GM21381 (cell line): ENCODE measurements at regions not wholly inside any gene's neighbourhood (a gene's known extent, or its start where the extent isn't known, plus 50 kb on each side); places are given as distances from the start of the nearest gene placed in this dataset.

Experiments
- ATAC-seq: cut with Tn5 transposase; IDR thresholded peaks from one replicate; pipeline ENCODE4 v1.9.1; 2021; ENCODE audit warnings: mild to moderate bottlenecking, moderate library complexity; ENCODE audit not compliant: unreplicated experiment

DNA sequence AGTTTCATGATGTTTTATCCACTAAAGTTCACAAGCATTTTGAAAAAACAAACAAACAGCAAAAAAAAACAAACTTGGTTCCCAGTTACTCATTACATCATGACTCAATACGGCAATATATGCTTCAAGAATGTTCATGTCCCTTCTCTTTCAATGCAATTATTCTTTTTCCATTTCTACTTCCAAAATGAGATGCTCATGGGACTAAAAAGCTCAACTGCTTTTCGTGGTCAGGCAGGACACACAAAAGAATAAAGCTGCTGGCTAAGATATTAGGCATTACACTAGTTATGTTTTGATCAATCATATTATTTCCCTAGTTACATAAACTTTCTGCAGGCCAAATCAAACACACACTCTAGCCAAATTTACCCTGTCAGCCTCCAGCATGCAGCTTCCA is 301.3 kb downstream of the EPHA4 start:
- ATAC-seq: no peak

DNA sequence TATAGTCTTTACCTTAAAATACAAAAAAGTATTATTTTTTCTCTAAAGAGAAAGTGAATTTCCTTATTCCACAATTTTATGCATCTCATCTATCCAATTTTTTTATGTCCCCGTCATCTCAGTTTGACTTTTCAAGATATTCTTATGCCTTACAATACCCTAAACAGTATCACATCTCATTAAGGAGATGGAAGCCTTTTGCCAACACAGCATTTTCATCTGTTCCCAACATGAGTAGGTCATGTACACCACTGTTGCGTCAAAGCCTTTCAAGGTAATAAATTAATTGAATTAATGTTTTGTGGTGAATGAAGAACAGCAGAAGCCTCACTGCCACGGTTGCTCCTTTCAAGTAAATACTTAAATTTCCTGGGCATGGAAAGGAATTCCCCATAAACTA is 299.4 kb downstream of the EPHA4 start:
- ATAC-seq: no peak

DNA sequence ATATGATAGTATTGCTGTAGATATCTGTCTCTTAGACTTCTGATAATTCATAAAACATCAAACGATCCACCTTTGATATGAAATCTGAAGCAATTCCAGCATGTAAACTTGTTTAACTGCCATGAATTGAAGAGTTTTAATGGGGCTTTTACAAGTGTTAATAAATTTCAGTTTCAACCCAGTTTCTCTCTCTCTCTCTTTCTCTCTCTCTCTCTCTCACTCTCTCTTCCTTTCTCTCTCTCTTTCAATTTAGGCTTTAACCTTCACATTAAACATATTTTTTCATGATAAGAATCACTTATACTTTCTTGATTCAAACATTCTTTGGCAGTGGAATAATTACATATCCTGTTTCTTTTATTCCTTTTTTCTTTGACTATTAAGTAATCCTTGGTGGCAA is 296.1 kb downstream of the EPHA4 start:
- ATAC-seq: no peak

DNA sequence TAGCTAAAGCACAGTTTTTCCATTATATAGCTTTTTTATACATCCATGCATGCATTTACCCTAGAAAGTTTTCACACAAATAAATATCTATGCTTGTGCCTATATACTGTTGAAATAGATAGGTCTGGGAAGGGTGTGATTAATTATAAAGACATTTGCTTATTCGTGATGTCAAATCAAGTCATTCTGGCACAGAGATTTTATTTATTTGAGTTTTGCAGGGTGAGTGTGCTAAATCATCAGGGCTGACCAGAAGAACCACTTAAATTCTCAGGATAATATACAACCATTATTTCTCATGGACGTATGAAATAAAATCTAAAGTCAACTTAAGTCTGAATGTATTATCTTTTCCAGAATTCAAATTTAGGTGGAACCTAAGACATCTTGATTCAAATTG is 295.5 kb downstream of the EPHA4 start:
- no peak for ATAC-seq

DNA sequence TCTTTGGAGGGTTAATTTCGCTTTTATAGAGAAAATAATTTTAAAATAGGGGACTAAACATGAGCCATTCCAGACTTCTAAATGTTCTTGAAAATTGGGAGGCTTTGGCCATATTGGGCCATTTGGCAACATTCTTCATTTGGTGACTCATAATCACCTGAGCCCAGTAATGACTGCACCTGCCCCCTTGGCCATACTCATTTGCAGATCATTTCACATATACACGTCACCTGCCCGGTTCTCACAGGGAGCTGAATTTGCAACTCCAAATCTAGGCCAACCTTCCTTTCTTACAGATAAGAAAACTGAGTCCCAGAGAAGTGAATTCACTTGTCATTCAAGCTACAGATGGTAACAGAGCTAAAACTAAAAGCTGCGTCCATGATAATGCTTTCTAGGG is 289.7 kb downstream of the EPHA4 start:
- ATAC-seq: no peak

DNA sequence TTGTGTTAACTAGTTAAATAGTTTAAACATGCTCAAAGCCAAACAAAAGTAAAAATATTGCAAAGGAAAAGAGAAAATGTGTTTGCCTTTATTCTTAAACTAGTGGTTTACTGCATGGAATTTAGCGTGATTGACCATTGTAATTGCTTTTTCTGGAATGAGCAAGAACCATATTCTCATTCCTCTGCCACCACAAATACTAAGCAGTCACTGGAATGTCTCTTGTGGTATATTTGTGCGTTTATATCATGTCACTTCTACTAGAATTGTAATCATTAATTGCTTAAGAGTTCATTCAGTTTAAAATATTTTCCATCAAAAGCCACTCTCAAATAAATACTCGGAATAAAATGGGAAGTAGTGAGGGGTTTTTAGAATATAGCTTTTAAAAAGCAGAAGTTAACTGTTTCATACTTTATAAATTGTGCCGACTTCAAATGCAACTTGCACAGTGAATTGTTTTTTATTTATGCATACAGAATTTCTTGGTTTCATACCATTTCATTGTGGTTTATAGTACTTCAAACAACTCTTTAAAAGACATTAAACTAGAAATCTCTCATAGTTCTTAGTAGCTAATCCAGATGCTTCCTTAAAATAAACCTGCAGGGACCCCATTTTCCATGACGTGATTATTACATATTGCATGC is 288.1 kb downstream of the EPHA4 start:
- ATAC-seq: no peak

DNA sequence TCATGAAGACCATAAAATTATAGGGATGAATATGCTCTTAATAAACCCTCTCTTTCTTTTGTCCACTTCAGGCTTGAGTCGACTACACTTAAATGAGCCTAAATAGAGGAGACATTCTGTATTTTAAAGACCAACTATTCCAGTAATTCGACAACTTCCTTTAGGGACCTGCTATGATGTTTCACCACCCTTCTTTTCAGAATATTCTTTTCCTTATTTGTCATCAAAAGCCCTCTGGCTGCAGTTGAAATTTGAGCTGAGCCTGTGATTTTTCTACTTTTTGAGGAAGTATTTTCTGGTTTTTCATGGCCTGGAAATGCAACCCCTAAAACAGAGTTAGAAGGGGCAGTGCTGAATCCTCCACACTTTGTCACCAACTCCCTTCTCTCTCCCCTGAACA is 287.0 kb downstream of the EPHA4 start:
- no peak for ATAC-seq

DNA sequence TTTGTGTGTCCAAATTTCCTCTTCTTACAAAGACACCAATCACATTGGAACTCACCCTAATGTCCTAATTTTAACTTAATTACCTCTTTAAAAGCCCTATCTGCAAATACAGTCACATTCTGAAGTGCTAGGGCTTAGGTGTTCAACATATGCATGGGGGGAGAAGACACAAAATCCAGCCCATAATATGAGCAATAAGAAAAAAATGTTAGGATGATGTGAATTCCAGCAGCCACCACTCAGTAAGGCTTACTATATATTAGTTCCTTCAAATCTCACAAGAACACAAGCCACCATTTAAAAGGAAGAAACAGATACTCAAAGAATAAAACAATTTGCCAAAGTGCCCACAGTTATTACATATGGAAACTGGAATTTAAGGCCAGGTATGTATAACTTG is 285.7 kb downstream of the EPHA4 start:
- ATAC-seq: no peak

DNA sequence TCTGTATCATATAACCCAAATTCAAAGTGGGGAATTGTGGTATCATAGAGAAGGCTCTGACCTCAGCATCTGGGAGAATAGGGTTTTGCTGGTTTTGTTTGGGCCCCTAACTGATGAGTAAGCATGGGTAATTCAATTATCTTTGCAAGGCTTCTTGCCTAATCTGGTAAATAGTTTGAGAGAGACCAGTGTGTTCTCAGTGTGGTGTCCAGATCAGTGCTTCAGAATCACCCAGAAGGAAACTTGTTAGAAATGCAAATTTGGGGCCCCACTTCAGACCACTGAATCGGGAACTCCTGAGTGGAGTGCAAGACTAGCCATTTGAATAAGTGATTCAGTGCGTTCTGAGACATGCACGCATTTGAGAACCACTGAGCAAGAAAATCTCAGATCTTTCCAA is 282.7 kb downstream of the EPHA4 start:
- ATAC-seq: no peak

DNA sequence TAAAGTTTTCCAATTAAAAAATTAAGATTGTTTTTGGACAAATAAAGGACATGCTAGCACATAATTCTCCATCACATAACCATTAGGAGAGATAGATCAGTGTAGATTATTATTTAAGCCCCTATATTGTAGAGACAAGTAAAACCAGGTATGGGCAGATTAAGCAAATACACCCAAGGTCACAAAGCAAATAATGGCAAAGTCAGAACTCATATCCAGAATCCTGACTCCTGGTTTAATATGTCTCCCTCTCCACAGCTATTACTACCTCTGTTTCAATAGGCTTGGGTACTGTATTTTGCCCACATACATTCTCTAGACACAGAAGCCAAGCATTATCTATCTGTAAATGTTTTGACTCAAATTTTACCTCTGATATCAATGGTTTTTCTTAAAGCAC is 282.3 kb downstream of the EPHA4 start:
- no peak for ATAC-seq

DNA sequence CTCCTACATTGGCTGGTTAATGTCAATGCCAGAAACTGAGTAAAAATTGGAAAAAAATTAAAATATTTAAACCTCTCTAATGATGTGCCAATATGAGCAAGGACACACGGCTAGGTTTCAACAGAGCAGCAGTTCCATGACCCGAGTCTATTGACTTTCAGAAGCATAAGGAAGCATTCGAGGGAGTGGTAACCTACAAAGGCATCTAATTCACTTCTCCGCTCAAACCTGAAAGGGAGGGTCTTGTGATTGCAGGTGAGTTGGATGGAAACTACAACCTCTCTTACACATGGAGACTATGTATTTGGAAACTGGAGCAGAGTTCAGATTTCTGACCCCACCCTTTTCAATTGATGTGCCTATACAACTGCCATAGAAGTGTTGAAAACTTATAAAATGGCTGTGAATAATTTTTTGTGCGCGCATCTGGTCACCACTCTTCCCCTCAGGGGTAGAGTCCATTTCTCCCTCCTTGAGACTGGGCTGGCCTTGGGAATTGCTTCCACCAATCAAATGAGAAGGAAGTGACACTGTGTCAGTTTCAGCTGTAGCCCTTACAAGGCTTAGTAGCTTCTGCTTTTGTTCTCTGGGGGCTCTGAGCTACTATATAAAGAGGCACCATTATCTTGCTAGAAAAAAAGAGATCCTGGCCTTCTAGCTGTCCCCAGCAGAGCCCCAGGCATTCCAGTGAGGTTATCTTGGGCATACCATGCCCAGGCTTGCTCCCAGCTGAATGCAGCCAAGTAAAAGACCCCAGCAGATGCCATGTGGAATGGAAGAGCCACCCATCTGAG is 278.0 kb downstream of the EPHA4 start:
- no peak for ATAC-seq

DNA sequence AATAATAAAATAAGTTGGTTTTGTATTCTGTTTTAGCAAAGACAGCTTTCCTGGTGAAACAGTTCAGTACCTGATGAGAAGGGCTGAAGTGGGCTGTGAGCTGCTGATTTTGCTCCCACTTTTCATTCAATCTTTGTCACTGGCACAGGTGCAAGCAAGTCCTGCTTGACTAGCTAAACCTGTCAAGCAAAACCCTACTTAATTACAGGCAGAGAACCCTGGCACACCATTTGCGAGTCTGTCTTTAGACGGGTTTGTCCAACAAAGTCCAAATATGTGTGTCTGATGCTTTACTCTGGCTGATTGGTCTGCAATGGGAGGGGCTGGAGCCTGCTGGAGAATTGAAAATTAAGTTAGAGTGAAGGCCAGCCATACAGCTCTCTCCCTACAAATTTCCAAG is 267.2 kb downstream of the EPHA4 start:
- ATAC-seq: no peak

DNA sequence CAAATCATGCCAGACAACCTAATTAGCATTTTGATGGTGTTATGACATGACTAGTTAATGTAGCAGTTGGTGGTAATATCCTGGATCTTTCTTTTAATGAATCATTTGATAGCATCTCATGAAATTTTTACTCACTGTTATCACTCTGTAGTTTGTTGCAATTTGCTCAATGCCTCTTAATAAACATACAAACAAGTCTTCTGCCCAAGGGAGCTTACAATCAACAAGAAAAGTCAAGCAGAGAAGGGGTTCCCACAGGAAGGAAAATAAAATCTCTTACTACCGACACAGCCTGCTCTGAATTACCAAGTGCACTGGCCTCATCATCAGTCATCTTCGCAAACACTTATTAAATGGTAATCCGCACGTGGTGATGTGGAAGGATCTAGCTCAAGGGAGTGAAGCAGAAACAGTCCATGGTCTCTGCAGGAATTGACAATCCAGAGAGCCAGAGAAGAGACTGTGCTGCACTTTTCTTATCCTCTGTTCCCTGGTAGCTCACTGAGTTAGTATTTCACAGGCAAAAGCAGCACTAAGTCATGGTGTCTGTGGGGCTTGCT is 263.5 kb downstream of the EPHA4 start:
- ATAC-seq: no peak

DNA sequence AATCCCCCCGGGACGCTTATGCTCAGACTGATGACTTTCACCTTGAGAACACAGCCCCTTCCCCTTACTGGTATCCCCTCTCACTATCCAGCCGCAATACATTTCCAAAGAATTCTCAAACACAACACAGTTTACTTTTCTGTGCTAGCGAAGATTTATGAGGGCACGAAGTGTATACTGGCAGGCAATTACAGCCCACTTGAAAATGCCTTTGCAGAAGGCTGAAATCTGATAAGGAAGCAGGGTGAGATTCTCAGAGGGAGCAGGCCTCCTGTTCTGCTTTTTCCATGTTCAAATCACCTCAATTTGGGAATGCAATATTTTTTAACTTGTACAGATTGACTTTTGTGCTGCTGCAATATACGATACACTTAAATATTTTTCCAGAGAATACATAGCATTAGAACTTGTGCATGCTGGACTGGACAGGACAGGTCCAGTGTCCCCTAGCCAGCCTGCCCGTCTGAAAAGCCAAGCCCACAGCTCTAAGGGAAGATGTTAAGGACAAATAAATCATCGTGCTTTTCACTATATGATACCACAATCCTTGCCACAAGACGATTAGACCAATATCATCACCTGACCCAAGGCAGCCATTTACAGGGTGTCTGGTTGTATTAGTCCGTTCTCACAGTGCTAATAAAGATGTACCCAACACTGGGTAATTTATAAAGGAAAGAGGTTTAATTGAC is 262.1 kb downstream of the EPHA4 start:
- ATAC-seq: no peak

DNA sequence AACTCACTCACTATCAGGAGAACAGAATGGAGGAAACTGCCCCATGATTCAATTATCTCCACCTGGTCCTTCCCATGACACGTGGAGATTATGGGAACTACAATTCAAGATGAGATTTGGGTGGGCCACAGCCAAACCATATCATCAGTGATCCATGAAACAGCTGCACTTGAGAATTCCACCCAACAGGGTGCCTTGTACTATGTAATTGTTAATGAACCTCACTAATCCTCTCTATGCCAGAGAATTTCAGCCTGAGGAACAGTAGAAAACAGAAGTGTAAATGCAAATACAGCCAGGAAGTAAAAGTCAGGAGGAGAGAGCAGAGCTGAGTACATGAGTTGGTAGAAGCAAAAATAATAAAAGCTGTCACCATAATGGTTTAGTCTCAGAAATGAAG is 261.4 kb downstream of the EPHA4 start:
- no peak for ATAC-seq

DNA sequence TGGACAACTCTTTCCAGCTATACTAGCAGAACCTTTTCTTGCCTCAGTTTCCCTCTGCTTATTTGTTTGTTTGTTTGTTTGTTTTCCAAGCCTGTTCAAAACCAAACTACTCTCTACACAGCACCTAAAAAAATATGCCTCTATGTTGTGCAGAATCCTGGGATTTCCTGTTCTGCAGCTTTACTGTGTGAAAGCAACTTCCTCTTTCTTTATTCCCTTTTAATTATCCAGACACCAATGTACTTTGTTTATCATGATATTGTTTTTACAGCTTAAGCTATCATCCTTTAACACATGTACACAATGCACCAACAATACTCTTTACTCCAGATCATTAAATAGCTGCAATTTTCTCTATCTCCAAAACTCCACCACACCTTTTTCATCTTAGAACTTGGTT is 259.5 kb downstream of the EPHA4 start:
- no peak for ATAC-seq

DNA sequence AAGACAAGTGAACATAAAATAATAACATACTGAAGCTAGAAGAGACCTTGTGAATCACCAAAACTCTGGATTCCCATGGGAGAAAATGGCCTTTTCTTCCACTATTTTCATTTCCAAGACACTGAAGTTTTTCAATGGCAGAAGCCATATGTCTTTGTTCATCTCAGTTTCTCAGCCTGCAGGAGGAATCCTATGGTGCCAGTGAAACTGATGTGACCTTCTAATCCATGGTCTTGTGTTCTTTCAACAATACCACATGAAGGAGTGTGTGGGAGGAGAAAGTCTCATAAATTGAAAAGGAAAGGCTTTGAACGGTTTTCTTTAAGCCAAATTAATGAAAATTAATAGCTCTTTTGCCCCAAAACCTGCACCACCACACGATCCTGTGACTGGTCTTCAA is 257.3 kb downstream of the EPHA4 start:
- ATAC-seq: no peak

DNA sequence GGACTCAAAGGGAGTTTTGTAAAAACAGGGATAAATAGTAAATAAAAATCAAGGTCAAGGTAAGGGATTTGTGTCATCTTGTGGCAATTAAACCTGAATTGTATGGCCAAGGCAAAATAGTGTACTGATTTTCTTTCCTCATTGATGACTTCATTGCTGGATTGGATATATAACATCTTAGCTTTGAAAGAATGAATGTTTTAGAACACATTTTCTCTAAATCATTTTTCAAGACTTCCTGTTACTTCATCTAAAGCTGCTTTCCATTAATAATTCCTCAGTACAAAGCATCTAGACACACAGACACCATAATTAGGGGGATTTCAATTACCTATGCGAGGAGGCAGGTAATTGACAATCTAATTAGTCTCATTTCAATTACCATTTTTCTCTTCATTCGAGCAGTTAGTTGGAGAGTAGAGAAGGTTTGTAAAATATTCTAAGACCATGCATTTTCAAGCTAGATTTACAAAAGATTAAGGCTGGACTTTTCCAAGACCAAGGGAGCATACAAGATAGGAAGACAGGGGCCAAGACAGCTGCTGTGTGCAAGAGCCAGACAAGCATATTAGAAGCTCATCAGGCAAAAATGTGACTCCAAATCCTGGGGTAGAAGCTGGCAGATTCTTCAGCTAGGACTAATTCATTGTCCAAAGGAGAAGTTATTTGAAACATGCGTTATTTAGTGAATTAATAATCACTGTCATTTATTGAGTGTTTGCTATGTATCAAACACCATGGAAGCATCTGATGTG is 253.6 kb downstream of the EPHA4 start:
- no peak for ATAC-seq

DNA sequence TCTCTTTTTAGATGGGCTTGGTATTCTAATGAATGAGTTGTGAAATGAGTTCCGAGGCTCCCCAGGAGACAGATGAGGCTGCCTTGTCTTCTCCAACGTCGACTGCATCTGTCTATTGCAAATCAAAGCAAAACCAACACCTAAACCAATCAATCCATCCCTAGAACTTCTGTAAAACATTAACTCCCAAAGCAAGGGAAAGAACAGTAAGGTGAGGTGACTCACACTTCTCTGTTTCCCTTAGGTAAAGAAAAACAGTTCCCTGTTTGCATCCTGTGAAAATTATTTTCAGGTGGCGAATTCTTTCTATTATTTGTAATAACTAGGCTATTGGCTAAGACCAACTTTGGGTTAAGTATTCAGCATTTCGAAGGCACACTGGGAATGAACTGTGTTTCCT is 249.4 kb downstream of the EPHA4 start:
- no peak for ATAC-seq

DNA sequence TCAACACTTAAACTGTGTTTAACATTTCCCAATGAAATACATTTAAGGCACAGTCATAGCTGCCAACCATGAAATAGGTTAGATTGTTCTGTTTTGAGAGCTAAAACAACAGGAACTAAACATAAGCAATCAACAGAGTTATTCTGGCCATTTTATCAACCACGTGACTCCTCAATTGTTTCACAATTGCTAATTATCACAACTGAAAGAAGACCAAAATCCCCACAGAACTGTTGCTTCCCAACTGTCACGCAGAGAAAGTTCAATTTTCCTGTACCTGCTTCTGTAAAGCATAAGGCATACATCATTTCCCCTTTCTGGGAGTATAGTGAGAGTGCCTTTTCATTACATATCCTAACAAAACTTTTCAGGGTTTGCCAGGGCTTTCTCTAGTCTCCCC is 248.6 kb downstream of the EPHA4 start:
- no peak for ATAC-seq

DNA sequence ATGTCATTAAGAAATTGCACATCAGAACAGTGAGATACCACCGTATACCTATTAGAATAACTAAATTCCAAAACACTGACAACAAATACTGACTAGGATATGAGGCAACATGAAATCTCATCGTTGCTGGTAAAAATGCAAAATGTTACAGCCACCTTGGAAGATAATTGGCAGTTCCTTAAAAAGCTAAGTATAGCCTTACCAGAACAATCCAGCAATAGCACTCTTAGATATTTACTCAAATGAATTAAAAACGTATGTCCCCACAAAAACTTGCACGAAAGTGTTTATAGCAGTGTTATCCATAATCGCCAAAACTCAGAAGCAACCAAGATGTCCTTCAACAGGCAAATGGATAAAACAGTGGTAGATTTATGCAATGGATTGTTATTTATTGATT is 241.7 kb downstream of the EPHA4 start:
- no peak for ATAC-seq
